ENCODE measurements at regions not wholly inside any gene's neighbourhood (a gene's known extent, or its start where the extent isn't known, plus 50 kb on each side); places are given as distances from the start of the nearest gene placed in this dataset.

GRCh38 chr5:3654515-3654914 is 58.9 kb downstream of the IRX1 start:
- intact Hi-C loops (cut with DNase I): no loop called here
- Histone ChIP-seq H3K4me1 (no peaks in the 10 kb centered on the region), H3K9me3 (no peaks in the 10 kb centered on the region), H3K4me3 (no peak overlapping the region), H3K27me3 (no peaks in the 10 kb centered on the region), H3K27ac (no peak overlapping the region), H3K36me3 (no peaks in the 10 kb centered on the region)
- no peak for DNase-seq (ENCODE audit: low spot score in 2 of 2)
- TF ChIP-seq CTCF (IDR thresholded peaks at IDR 0.05): no peak

- intact Hi-C loops (cut with DNase I): no loop called here
- H3K36me3 ChIP-seq: no peaks in the 10 kb centered on the region
- no peak for TF ChIP-seq CTCF (IDR thresholded peaks at IDR 0.05)
Observed at GRCh38 chr5:3656803-3657202, 61.2 kb downstream of the IRX1 start.

DNA sequence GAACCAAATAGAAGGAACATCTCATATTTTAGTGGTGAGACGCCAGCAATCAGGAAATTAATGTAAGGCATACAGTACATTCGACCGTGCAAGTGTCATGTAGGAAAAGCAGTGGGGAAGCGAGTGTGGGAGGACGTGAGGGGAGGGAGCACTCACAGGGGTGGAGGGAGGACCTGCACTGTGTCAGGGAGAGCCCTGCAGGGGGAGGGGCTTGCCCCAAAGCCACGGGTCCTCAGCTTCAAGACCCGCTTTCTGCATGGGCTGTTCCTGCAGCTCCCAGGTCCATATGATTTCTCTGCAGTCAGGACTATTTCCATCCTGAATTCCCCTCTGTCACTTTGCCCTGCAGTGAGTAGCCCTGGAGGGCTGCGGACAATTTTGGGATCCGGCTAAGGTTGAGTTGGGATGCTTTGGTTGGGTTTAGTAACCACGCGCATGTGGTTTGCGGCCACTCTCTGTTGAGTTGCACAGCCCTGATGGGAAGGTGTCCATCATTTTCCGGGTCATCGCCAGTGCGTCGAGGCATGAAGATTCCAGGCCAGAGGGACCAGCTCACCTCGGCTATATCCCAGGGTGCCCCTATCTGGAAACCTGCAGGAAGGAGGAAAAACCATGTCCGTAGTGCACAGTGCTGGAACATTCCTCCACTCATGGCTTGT is 61.9 kb downstream of the IRX1 start:
- no peak overlapping the region for H3K4me3 ChIP-seq
- intact Hi-C loops (cut with DNase I): no loop called here
- no peak for DNase-seq (ENCODE audit: low spot score in 2 of 2)
- no peaks in the 10 kb centered on the region for H3K4me1 ChIP-seq
- no peaks in the 10 kb centered on the region for H3K9me3 ChIP-seq
- no peak overlapping the region for H3K27ac ChIP-seq
- no peak for TF ChIP-seq CTCF (IDR thresholded peaks at IDR 0.05)
- H3K36me3 ChIP-seq: no peaks in the 10 kb centered on the region
- no peaks in the 10 kb centered on the region for H3K27me3 ChIP-seq

More at GRCh38 chr5:3656803-3657202, 61.2 kb downstream of the IRX1 start:
- Histone ChIP-seq H3K4me3 (no peak overlapping the region), H3K4me1 (no peaks in the 10 kb centered on the region), H3K27me3 (no peaks in the 10 kb centered on the region), H3K9me3 (no peaks in the 10 kb centered on the region), H3K27ac (no peak overlapping the region)
- DNase-seq (ENCODE audit: low spot score in 2 of 2): no peak

DNA sequence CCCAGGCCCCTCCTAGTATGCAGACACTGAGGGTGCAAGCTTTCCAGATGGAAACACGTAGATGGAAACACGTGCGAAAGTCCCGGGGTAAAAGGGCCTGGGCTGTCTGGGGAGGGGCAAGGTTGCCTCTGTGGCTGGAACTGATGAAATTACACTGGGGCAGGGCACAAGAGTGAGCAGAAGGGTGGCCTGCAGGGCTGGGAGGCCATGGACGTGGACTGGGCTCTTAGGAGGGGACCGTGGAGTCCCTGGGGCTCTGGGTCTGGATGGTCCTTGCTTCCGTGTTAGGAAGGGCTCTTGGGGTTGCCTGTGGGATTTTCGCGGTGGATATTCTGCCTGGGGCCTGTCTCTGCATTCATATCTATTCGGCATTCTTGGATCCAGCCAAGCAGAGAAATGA is 63.3 kb downstream of the IRX1 start:
- TF ChIP-seq CTCF (IDR thresholded peaks at IDR 0.05): no peak

DNA sequence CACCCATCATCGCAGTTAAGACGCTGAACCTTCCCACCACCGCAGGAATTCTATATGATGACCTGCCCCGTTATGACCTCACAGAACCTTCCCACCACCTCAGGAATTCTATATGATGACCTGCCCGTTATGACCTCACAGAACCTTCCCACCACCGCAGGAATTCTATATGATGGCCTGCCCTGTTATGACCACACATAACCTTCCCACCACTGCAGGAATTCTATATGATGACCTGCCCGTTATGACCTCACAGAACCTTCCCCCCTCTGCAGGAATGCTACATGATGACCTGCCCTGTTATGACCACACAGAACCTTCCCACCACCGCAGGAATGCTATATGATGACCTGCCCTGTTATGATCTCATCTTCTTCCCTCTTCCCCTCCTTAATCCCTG is 64.3 kb downstream of the IRX1 start:
- no peak overlapping the region for H3K4me3 ChIP-seq
- H3K4me1 ChIP-seq: no peaks in the 10 kb centered on the region
- DNase-seq (ENCODE audit: low spot score in 2 of 2): no peak
- no peaks in the 10 kb centered on the region for H3K36me3 ChIP-seq
- H3K9me3 ChIP-seq: no peaks in the 10 kb centered on the region
- no peaks in the 10 kb centered on the region for H3K27me3 ChIP-seq
- no peak overlapping the region for H3K27ac ChIP-seq
- no peak for TF ChIP-seq CTCF (IDR thresholded peaks at IDR 0.05)
- intact Hi-C loops (cut with DNase I): no loop called here

More for the DNA sequence above, 63.3 kb downstream of the IRX1 start:
- no peak for DNase-seq (ENCODE audit: low spot score in 2 of 2)
- H3K27me3 ChIP-seq: no peaks in the 10 kb centered on the region
- H3K4me1 ChIP-seq: no peaks in the 10 kb centered on the region
- H3K9me3 ChIP-seq: no peaks in the 10 kb centered on the region
- no peaks in the 10 kb centered on the region for H3K36me3 ChIP-seq
- intact Hi-C loops (cut with DNase I): no loop called here
- no peak overlapping the region for H3K27ac ChIP-seq
- no peak overlapping the region for H3K4me3 ChIP-seq

- Histone ChIP-seq H3K36me3 (no peaks in the 10 kb centered on the region), H3K4me1 (no peaks in the 10 kb centered on the region), H3K27me3 (no peaks in the 10 kb centered on the region), H3K4me3 (no peak overlapping the region), H3K27ac (no peak overlapping the region), H3K9me3 (no peaks in the 10 kb centered on the region)
- intact Hi-C loops (cut with DNase I): no loop called here
- no peak for TF ChIP-seq CTCF (IDR thresholded peaks at IDR 0.05)
- no peak for DNase-seq (ENCODE audit: low spot score in 2 of 2)
Observed at GRCh38 chr5:3660630-3661029, 65.0 kb downstream of the IRX1 start.
